ENCODE measurements at regions not wholly inside any gene's neighbourhood (a gene's known extent, or its start where the extent isn't known, plus 50 kb on each side); places are given as distances from the start of the nearest gene placed in this dataset.

DNA sequence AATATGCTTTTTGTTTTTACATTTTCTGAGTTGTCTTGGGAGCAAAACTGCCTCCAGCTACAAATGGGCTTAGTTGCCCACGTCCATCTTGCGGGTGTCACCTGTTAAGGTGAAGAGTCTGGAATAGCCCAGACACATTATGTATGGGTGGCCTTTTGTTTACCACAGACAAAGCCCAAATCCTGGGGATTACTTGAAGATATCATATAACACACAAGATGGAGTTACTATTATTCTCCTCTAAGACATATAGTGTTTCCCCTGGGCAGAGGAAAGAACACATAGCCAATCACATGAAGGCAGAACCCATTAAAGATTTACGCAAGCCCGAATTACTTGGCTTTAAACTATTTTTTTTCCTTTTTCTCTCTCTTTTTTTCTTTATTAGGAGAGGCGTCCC is 625.6 kb upstream of the FAM241A start:
- Histone ChIP-seq H3K36me3 (ENCODE audit: control insufficient read depth in 2 of 2, extremely low read depth in 1 of 2, insufficient read depth in 2 of 2, low read length in 2 of 2) (no peaks in the 10 kb centered on the region), H2AFZ (ENCODE audit: control insufficient read depth, low read length) (no peak overlapping the region), H3K79me2 (ENCODE audit: control insufficient read depth, insufficient read depth, low read length) (no peaks in the 10 kb centered on the region), H3K9me3 (ENCODE audit: control insufficient read depth, low read depth, low read length) (no peaks in the 10 kb centered on the region), H4K20me1 (ENCODE audit: control insufficient read depth, extremely low read depth, insufficient read depth, low read length) (no peaks in the 10 kb centered on the region), H3K4me2 (ENCODE audit: control insufficient read depth, extremely low read depth, insufficient read depth, low read depth, low read length) (no peak overlapping the region), H3K9me1 (ENCODE audit: control insufficient read depth, extremely low read depth, insufficient read depth, low read length) (no peaks in the 10 kb centered on the region), H3K4me3 (ENCODE audit: control insufficient read depth in 2 of 3, extremely low read depth in 1 of 3, insufficient read depth in 2 of 3, low read depth in 1 of 3, low read length in 3 of 3) (no peak overlapping the region), H3K27ac (ENCODE audit: control insufficient read depth, insufficient read depth, low read length) (no peak overlapping the region), H3K4me1 (ENCODE audit: control insufficient read depth, extremely low read depth, insufficient read depth, low read length) (no peaks in the 10 kb centered on the region), H3K27me3 (ENCODE audit: control insufficient read depth, extremely low read depth, insufficient read depth, low read length) (no peaks in the 10 kb centered on the region), H3K9ac (ENCODE audit: control insufficient read depth, extremely low read depth, insufficient read depth, low read length) (no peak overlapping the region)
- FAIRE-seq (no peak), DNase-seq (ENCODE audit: low read depth, low spot score) (no peak)
- dilution Hi-C loops (cut with MboI; ENCODE audit: extremely low pct_ligation_motif_present, low sequenced_read_pairs), result no loop called here
- TF ChIP-seq EZH2 (IDR thresholded peaks at IDR 0.05; ENCODE audit: low read length), result no peak
- TF ChIP-seq, protein P1, sequence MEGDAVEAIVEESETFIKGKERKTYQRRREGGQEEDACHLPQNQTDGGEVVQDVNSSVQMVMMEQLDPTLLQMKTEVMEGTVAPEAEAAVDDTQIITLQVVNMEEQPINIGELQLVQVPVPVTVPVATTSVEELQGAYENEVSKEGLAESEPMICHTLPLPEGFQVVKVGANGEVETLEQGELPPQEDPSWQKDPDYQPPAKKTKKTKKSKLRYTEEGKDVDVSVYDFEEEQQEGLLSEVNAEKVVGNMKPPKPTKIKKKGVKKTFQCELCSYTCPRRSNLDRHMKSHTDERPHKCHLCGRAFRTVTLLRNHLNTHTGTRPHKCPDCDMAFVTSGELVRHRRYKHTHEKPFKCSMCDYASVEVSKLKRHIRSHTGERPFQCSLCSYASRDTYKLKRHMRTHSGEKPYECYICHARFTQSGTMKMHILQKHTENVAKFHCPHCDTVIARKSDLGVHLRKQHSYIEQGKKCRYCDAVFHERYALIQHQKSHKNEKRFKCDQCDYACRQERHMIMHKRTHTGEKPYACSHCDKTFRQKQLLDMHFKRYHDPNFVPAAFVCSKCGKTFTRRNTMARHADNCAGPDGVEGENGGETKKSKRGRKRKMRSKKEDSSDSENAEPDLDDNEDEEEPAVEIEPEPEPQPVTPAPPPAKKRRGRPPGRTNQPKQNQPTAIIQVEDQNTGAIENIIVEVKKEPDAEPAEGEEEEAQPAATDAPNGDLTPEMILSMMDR (optimal IDR thresholded peaks at IDR 0.05 in 1 of 3, IDR thresholded peaks at IDR 0.05 in 1 of 3, conservative IDR thresholded peaks at IDR 0.05 in 1 of 3; ENCODE audit: extremely low read depth in 1 of 3, insufficient read depth in 2 of 3, low read length in 3 of 3), result no peak

DNA sequence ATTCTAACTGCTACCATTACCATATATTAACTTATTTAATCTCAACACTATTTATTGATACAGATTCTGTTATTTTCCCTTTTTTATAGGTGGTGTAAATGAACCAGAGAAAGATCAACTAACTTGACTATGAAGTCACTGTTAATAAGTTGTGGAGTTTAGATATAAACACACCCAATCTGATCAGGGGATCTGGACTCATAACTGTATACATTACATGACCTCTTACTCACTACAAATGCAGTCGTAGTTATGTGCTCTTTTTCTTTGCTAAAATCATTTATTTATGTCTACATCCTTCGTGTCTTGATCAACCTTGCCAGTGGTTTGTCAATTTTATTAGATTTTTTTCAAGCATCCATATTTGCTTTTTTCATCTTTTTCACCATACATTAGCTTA is 614.8 kb upstream of the FAM241A start:
- no peaks in the 10 kb centered on the region for H3K9me3 ChIP-seq (ENCODE audit: control insufficient read depth, low read depth, low read length)
- no peaks in the 10 kb centered on the region for H3K9me1 ChIP-seq (ENCODE audit: control insufficient read depth, extremely low read depth, insufficient read depth, low read length)
- no peak for TF ChIP-seq EZH2 (IDR thresholded peaks at IDR 0.05; ENCODE audit: low read length)
- TF ChIP-seq, protein P1 (optimal IDR thresholded peaks at IDR 0.05 in 1 of 3, IDR thresholded peaks at IDR 0.05 in 1 of 3, conservative IDR thresholded peaks at IDR 0.05 in 1 of 3; ENCODE audit: extremely low read depth in 1 of 3, insufficient read depth in 2 of 3, low read length in 3 of 3), result no peak
- no peak for DNase-seq (ENCODE audit: low read depth, low spot score)
- H3K4me2 ChIP-seq (ENCODE audit: control insufficient read depth, extremely low read depth, insufficient read depth, low read depth, low read length), result no peak overlapping the region
- H3K9ac ChIP-seq (ENCODE audit: control insufficient read depth, extremely low read depth, insufficient read depth, low read length), result no peak overlapping the region
- H3K27ac ChIP-seq (ENCODE audit: control insufficient read depth, insufficient read depth, low read length), result no peak overlapping the region
- no peaks in the 10 kb centered on the region for H3K79me2 ChIP-seq (ENCODE audit: control insufficient read depth, insufficient read depth, low read length)
- H4K20me1 ChIP-seq (ENCODE audit: control insufficient read depth, extremely low read depth, insufficient read depth, low read length), result no peaks in the 10 kb centered on the region
- no peak for FAIRE-seq
- no peaks in the 10 kb centered on the region for H3K27me3 ChIP-seq (ENCODE audit: control insufficient read depth, extremely low read depth, insufficient read depth, low read length)
- H2AFZ ChIP-seq (ENCODE audit: control insufficient read depth, low read length), result no peak overlapping the region
- H3K4me3 ChIP-seq (ENCODE audit: control insufficient read depth in 2 of 3, extremely low read depth in 1 of 3, insufficient read depth in 2 of 3, low read depth in 1 of 3, low read length in 3 of 3), result no peak overlapping the region
- no peaks in the 10 kb centered on the region for H3K36me3 ChIP-seq (ENCODE audit: control insufficient read depth in 2 of 2, extremely low read depth in 1 of 2, insufficient read depth in 2 of 2, low read length in 2 of 2)
- no peaks in the 10 kb centered on the region for H3K4me1 ChIP-seq (ENCODE audit: control insufficient read depth, extremely low read depth, insufficient read depth, low read length)
- dilution Hi-C loops (cut with MboI; ENCODE audit: extremely low pct_ligation_motif_present, low sequenced_read_pairs), result no loop called here

Measured in keratinocyte (primary cell).